Mesenchymal stem cell (in vitro differentiated cells and primary cell): ENCODE measurements at regions not wholly inside any gene's neighbourhood (a gene's known extent, or its start where the extent isn't known, plus 50 kb on each side); places are given as distances from the start of the nearest gene placed in this dataset.
"Not testable (repeated sequence)": the region's sequence is repeated elsewhere in the genome, so short reads cannot be mapped to it uniquely, and the experiment has no call there.

Source experiments
- DNase-seq: peaks from one replicate; pipeline ENCODE4 v3.0.0-alpha.2; 2013
- H2AFZ ChIP-seq: one replicate; pipeline ENCODE4 v1.6.1; 2013; ENCODE audit warnings: low read depth, mild to moderate bottlenecking, control low read depth, inconsistent platforms, low read length, moderate library complexity
- H2AK5ac ChIP-seq: 2 replicates; pipeline ENCODE4 v1.6.1; 2013; ENCODE audit warnings: low read length, moderate library complexity, mild to moderate bottlenecking, inconsistent platforms; ENCODE audit not compliant: severe bottlenecking
- H2BK120ac ChIP-seq: one replicate; pipeline ENCODE4 v1.6.1; 2013; ENCODE audit warnings: low read depth, mild to moderate bottlenecking, inconsistent platforms, low read length, moderate library complexity
- H2BK12ac ChIP-seq, 2 experiments: one replicate each; pipeline ENCODE4 v1.6.1; 2013; ENCODE audit warnings: inconsistent platforms in 2 of 2, low read length in 2 of 2, mild to moderate bottlenecking in 2 of 2, moderate library complexity in 2 of 2, control low read depth in 1 of 2
- H2BK15ac ChIP-seq: one replicate; pipeline ENCODE4 v1.6.1; 2013; ENCODE audit warnings: mild to moderate bottlenecking, low read depth, inconsistent platforms; ENCODE audit not compliant: poor library complexity, severe bottlenecking
- H2BK5ac ChIP-seq: 2 replicates; pipeline ENCODE4 v1.6.1; 2013; ENCODE audit warnings: low read depth, mild to moderate bottlenecking, low read length, control low read depth, inconsistent platforms; ENCODE audit not compliant: poor library complexity, severe bottlenecking
- H3K14ac ChIP-seq, 2 experiments: one replicate each; pipeline ENCODE4 v1.6.1; 2013; ENCODE audit warnings: inconsistent platforms in 2 of 2, low read length in 2 of 2, control low read depth in 1 of 2, mild to moderate bottlenecking in 1 of 2, moderate library complexity in 1 of 2
- H3K18ac ChIP-seq, 2 experiments: one replicate each; pipeline ENCODE4 v1.6.1; 2013; ENCODE audit warnings: inconsistent platforms in 2 of 2, low read length in 2 of 2, control low read depth in 1 of 2, low read depth in 1 of 2, mild to moderate bottlenecking in 1 of 2
- H3K23ac ChIP-seq, 2 experiments: one replicate each; pipeline ENCODE4 v1.6.1; 2013; ENCODE audit warnings: inconsistent platforms in 2 of 2, low read length in 2 of 2, mild to moderate bottlenecking in 2 of 2, moderate library complexity in 2 of 2, control low read depth in 1 of 2
- H3K27ac ChIP-seq: 2 replicates; pipeline ENCODE4 v1.5.1; 2013; ENCODE audit warnings: mild to moderate bottlenecking, moderate library complexity, low read length, control low read depth, inconsistent platforms; ENCODE audit not compliant: poor library complexity, severe bottlenecking
- H3K27me3 ChIP-seq, 2 experiments: 2 replicates each; pipeline versions ENCODE4 v1.6.1 to v1.7.0; 2013; ENCODE audit warnings: low read length in 2 of 2, mild to moderate bottlenecking in 2 of 2, moderate library complexity in 2 of 2, control low read depth in 1 of 2, inconsistent platforms in 1 of 2; ENCODE audit not compliant: control insufficient read depth in 1 of 2, insufficient read depth in 1 of 2
- H3K36me3 ChIP-seq, 2 experiments: 2 replicates each; pipeline versions ENCODE4 v1.6.1 to v1.7.0; 2013; ENCODE audit warnings: low read length in 2 of 2, control low read depth in 1 of 2, inconsistent platforms in 1 of 2, low read depth in 1 of 2, mild to moderate bottlenecking in 1 of 2; ENCODE audit not compliant: insufficient read depth in 2 of 2, control insufficient read depth in 1 of 2
- H3K4ac ChIP-seq, 2 experiments: one replicate each; pipeline ENCODE4 v1.6.1; 2013; ENCODE audit warnings: inconsistent platforms in 2 of 2, low read length in 2 of 2, mild to moderate bottlenecking in 2 of 2, moderate library complexity in 2 of 2, control low read depth in 1 of 2, low read depth in 1 of 2
- H3K4me1 ChIP-seq: 2 replicates; pipeline ENCODE4 v1.6.1; 2013; ENCODE audit warnings: low read depth, low read length, control low read depth; ENCODE audit not compliant: control insufficient read depth, insufficient read depth
- H3K4me2 ChIP-seq: 2 replicates; pipeline ENCODE4 v1.6.1; 2013; ENCODE audit warnings: low read length, mild to moderate bottlenecking, inconsistent platforms; ENCODE audit not compliant: poor library complexity, severe bottlenecking
- H3K4me3 ChIP-seq, 2 experiments: 2 replicates each; pipeline versions ENCODE4 v1.5.1 to v1.7.0; 2013; ENCODE audit warnings: low read length in 2 of 2, mild to moderate bottlenecking in 2 of 2, control low read depth in 1 of 2, low read depth in 1 of 2; ENCODE audit not compliant: insufficient read depth in 1 of 2
- H3K79me1 ChIP-seq: replicated peaks from 2 replicates; pipeline ENCODE4 v1.6.1; 2013; ENCODE audit warnings: mild to moderate bottlenecking, control low read depth, low read length, inconsistent platforms; ENCODE audit not compliant: poor library complexity, severe bottlenecking
- H3K9ac ChIP-seq: 2 replicates; pipeline ENCODE4 v1.7.0; 2013; ENCODE audit warnings: mild to moderate bottlenecking, low read length, moderate library complexity
- H3K9me3 ChIP-seq: 2 replicates; pipeline ENCODE4 v1.7.0; 2013; ENCODE audit warnings: mild to moderate bottlenecking, low read length; ENCODE audit not compliant: control insufficient read depth
- H4K8ac ChIP-seq: one replicate; pipeline ENCODE4 v1.6.1; 2013; ENCODE audit warnings: inconsistent platforms, mild to moderate bottlenecking, low read length, moderate library complexity
- H4K91ac ChIP-seq: one replicate; pipeline ENCODE4 v1.6.1; 2013; ENCODE audit warnings: mild to moderate bottlenecking, low read length, inconsistent platforms
- WGBS: methylation state at CpG from one replicate; pipeline ENCODE4 v1.1.7; 2013; ENCODE audit warnings: mixed read lengths; 5-methylcytosine and 5-hydroxymethylcytosine counted together

DNA sequence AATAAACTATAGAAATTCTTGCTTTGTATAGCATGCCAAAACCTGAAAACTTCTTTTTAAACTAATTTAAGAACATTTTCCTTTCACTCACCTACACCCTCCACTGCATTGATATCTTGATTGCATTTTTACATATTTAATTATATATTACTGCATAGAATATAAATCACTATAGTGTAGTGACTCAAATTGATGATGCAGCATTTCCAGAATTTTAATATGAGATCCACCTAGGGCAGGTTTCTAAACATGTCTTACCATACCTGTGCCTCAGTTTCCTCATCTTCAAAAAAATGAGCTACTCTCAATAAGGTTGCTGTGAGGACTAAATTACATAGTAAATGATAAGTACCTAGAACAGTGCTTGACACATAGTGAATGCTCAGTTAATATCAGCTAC lies 881.5 kb downstream of the RPS29 start:
- H3K4me1 ChIP-seq = no peaks in the 10 kb centered on the region
- H3K4me3 ChIP-seq = no peak overlapping the region
- H3K27ac ChIP-seq = no peak overlapping the region
- no peak overlapping the region for H2BK12ac ChIP-seq
- H3K36me3 ChIP-seq = no peaks in the 10 kb centered on the region
- H3K9ac ChIP-seq = no peak overlapping the region
- no peak overlapping the region for H3K4me2 ChIP-seq
- no peak overlapping the region for H2BK15ac ChIP-seq
- H3K79me1 ChIP-seq = no peaks in the 10 kb centered on the region
- no peak overlapping the region for H2BK5ac ChIP-seq
- H3K9me3 ChIP-seq = peaks cover 4% of the 10 kb centered on the region
- H3K23ac ChIP-seq = no peak overlapping the region
- no peak overlapping the region for H2AK5ac ChIP-seq
- no peak overlapping the region for H4K91ac ChIP-seq
- no peaks in the 10 kb centered on the region for H3K27me3 ChIP-seq
- H3K4ac ChIP-seq = no peak overlapping the region
- H4K8ac ChIP-seq = no peak overlapping the region
- no peak for DNase-seq
- no peak overlapping the region for H2BK120ac ChIP-seq
- H2AFZ ChIP-seq = no peak overlapping the region
- H3K14ac ChIP-seq = no peak overlapping the region
- H3K18ac ChIP-seq = no peak overlapping the region

DNA sequence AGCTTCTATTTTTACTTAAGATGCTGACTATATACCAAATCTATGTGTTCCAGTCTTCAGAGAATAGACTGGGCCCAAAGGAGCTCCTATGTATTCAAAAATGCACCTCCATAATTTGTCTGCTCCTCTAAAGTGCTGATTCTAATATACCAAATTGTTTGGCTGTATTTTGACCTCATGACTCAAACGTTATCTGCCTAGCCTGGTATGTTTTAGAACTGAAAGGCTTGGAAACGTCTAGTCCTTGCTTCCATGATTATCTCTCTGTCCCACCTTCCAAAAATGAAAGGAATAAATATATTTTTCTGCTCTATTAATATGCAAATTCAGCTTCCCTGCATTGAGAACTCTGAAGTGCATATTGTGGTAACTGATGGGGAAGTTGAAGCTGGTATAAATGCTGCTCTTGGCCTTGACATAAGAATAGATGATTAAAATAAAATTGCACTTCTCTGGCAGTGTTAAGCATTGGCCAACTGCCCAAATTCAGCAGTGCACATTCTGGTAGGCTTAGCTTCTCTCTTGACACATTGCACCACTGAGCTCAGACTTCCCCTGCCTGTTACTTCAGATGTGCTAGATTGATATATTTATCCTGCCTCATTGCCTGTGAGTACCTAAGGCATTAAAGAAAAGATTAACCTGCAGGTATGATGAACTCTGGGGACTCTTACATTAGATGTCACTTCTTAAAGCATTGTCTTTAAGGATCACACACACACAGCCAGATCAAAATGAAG lies 882.3 kb downstream of the RPS29 start:
- Histone ChIP-seq H4K91ac (no peak overlapping the region), H3K23ac (no peak overlapping the region), H2BK120ac (no peak overlapping the region), H3K4ac (no peak overlapping the region), H3K79me1 (no peaks in the 10 kb centered on the region), H2AFZ (no peak overlapping the region), H3K36me3 (no peaks in the 10 kb centered on the region), H4K8ac (no peak overlapping the region), H3K4me1 (no peaks in the 10 kb centered on the region), H3K4me2 (no peak overlapping the region), H3K27ac (no peak overlapping the region), H3K18ac (no peak overlapping the region), H2BK15ac (no peak overlapping the region), H3K27me3 (no peaks in the 10 kb centered on the region), H2AK5ac (no peak overlapping the region), H3K4me3 (no peak overlapping the region), H2BK12ac (no peak overlapping the region), H3K9me3 (peaks cover 4% of the 10 kb centered on the region), H3K9ac (no peak overlapping the region), H2BK5ac (no peak overlapping the region), H3K14ac (no peak overlapping the region)
- no peak for DNase-seq
- WGBS = 100% methylated on average over 1 of the region's 2 CpGs

DNA sequence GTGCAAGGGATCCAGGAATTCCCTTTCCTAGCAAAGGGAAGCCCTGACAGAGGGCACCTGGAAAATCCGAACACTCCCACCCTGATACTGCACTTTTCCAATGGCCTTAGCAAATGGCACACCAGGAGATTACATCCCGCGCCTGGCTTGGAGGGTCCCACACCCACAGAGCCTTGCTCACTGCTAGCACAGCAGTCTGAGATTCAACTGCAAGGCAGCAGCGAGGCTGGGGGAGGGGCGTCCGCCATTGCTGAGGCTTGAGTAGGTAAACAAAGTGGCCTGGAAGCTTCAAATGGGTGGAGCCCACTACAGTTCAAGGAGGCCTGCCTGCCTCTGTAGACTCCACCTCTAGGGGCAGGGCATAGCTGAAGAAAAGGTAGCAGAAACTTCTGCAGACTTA lies 888.8 kb downstream of the RPS29 start:
- H3K4me3 ChIP-seq, H4K91ac ChIP-seq, H3K14ac ChIP-seq, H3K4ac ChIP-seq, H2BK5ac ChIP-seq, H3K4me1 ChIP-seq, H3K27ac ChIP-seq, H2BK120ac ChIP-seq, H2AK5ac ChIP-seq, H3K9me3 ChIP-seq, H3K18ac ChIP-seq, H4K8ac ChIP-seq, H2AFZ ChIP-seq, H3K23ac ChIP-seq, H2BK12ac ChIP-seq, DNase-seq, H3K27me3 ChIP-seq, H3K4me2 ChIP-seq, H2BK15ac ChIP-seq, H3K36me3 ChIP-seq, H3K9ac ChIP-seq, H3K79me1 ChIP-seq: not testable (repeated sequence)
- WGBS = 87% methylated on average over 6 of the region's 6 CpGs

DNA sequence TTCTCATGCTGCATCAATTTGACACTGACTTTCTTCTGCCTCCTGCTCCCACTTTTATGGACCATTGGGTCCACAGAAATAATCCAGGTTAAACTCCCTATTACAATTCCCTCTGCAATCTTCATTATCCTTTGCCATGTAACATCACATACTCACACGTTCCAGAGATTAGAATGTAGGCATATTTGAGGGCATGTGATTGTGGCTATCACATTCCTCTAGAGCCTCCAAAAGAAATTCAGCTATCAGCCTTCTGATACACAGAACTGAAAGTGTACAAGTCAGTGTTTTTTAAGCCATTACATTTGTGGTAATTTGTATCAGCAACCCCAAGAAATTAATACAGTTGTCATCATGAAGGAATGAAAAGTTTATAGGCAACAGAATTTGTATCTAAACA lies 892.4 kb downstream of the RPS29 start:
- H3K4me3 ChIP-seq = no peak overlapping the region
- H3K79me1 ChIP-seq = no peaks in the 10 kb centered on the region
- no peaks in the 10 kb centered on the region for H3K9me3 ChIP-seq
- no peak overlapping the region for H3K4me2 ChIP-seq
- H2AK5ac ChIP-seq = no peak overlapping the region
- no peak overlapping the region for H3K23ac ChIP-seq
- no peak overlapping the region for H4K91ac ChIP-seq
- H3K4me1 ChIP-seq = no peaks in the 10 kb centered on the region
- no CpG with 5 or more reads among the region's 1 CpG for WGBS
- no peak overlapping the region for H2AFZ ChIP-seq
- no peaks in the 10 kb centered on the region for H3K27me3 ChIP-seq
- H2BK120ac ChIP-seq = no peak overlapping the region
- no peak overlapping the region for H3K4ac ChIP-seq
- no peak overlapping the region for H3K14ac ChIP-seq
- H3K9ac ChIP-seq = no peak overlapping the region
- H2BK5ac ChIP-seq = no peak overlapping the region
- no peak for DNase-seq
- H2BK12ac ChIP-seq = no peak overlapping the region
- no peak overlapping the region for H4K8ac ChIP-seq
- no peak overlapping the region for H3K27ac ChIP-seq
- no peaks in the 10 kb centered on the region for H3K36me3 ChIP-seq
- H2BK15ac ChIP-seq = no peak overlapping the region
- H3K18ac ChIP-seq = no peak overlapping the region
